ENCODE measurements at regions not wholly inside any gene's neighbourhood (a gene's known extent, or its start where the extent isn't known, plus 50 kb on each side); places are given as distances from the start of the nearest gene placed in this dataset.
"Not testable (repeated sequence)": the region's sequence is repeated elsewhere in the genome, so short reads cannot be mapped to it uniquely, and the experiment has no call there.

DNA sequence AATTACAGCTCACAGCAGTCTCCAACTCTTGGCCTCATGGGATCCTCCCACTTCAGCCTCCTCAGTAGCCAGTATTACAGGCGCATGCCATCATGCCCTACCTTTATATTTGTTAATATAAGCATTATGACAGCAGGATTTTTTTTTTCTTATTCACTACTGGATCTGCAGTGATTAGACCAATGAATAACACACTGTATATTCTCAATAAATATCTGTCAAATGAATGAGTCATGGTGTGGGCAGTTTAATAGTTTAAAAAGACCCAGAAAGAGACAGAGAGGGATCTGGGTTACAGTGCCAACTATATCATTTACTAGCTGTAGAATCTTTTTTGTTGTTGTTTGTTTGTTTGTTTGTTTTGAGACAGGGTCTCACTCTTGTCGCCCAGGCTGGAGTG lies 62.4 kb upstream of the LTBP1 start:
- H3K27me3 ChIP-seq (ENCODE audit: control insufficient read depth, insufficient read depth, low read length): no peaks in the 10 kb centered on the region
- peaks cover 0 to 11% (median 0%) of the 10 kb centered on the region in 3 donors for H3K9me3 ChIP-seq (ENCODE audit: control insufficient read depth in 2 of 3, insufficient read depth in 1 of 3, low read length in 3 of 3)
- DNase-seq: no peak
- no peak overlapping the region for H3K9ac ChIP-seq (ENCODE audit: low read length in 3 of 3)
- TF ChIP-seq, protein P1, sequence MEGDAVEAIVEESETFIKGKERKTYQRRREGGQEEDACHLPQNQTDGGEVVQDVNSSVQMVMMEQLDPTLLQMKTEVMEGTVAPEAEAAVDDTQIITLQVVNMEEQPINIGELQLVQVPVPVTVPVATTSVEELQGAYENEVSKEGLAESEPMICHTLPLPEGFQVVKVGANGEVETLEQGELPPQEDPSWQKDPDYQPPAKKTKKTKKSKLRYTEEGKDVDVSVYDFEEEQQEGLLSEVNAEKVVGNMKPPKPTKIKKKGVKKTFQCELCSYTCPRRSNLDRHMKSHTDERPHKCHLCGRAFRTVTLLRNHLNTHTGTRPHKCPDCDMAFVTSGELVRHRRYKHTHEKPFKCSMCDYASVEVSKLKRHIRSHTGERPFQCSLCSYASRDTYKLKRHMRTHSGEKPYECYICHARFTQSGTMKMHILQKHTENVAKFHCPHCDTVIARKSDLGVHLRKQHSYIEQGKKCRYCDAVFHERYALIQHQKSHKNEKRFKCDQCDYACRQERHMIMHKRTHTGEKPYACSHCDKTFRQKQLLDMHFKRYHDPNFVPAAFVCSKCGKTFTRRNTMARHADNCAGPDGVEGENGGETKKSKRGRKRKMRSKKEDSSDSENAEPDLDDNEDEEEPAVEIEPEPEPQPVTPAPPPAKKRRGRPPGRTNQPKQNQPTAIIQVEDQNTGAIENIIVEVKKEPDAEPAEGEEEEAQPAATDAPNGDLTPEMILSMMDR (IDR thresholded peaks at IDR 0.05; ENCODE audit: borderline replicate concordance, extremely low read depth, insufficient read depth): no peak
- intact Hi-C loops (cut with DNase I): no loop called here
- H3K4me3 ChIP-seq (ENCODE audit: low read length in 3 of 3): no peak overlapping the region
- no peak for FAIRE-seq
- H3K36me3 ChIP-seq (ENCODE audit: control insufficient read depth in 2 of 3, insufficient read depth in 3 of 3, low read length in 3 of 3): no peaks in the 10 kb centered on the region
- no peaks in the 10 kb centered on the region for H3K4me1 ChIP-seq (ENCODE audit: control insufficient read depth in 2 of 3, insufficient read depth in 2 of 3, low read depth in 1 of 3, low read length in 3 of 3)
- no peak overlapping the region for H3K27ac ChIP-seq (ENCODE audit: low read depth in 2 of 2, low read length in 2 of 2)

DNA sequence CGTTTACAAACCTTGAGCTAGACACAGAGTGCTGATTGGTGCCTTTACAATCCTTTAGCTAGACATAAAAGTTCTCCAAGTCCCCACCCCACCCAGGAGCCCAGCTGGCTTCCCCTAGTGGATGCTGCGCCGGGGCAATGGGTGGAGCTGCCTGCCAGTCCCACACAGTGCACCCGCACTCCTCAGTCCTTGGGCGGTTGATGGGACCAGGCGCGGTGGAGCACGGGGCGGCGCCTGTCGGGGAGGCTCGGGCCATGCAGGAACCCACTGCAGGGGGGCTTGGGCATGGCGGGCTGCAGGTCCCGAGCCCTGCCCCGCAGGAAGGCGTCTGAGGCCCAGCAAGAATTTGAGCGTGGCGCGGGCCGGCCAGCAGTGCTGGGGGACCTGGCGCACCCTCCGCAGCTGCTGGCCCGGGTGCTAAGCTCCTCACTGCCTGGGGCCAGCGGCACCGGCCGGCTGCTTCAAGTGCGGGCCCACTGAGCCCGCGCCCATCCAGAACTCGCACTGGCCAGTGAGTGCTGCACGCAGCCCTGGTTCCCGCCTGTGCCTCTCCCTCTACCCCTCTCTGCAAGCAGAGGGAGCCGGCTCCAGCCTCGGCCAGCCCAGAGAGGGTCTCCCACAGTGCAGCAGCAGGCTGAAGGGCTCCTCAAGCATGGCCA lies 60.2 kb upstream of the LTBP1 start:
- H3K9me3 ChIP-seq (ENCODE audit: control insufficient read depth in 2 of 3, insufficient read depth in 1 of 3, low read length in 3 of 3): peaks cover 0 to 11% (median 0%) of the 10 kb centered on the region in 3 donors
- H3K4me1 ChIP-seq (ENCODE audit: control insufficient read depth in 2 of 3, insufficient read depth in 2 of 3, low read depth in 1 of 3, low read length in 3 of 3); H3K27ac ChIP-seq (ENCODE audit: low read depth in 2 of 2, low read length in 2 of 2); H3K36me3 ChIP-seq (ENCODE audit: control insufficient read depth in 2 of 3, insufficient read depth in 3 of 3, low read length in 3 of 3); H3K4me3 ChIP-seq (ENCODE audit: low read length in 3 of 3); DNase-seq; FAIRE-seq; H3K27me3 ChIP-seq (ENCODE audit: control insufficient read depth, insufficient read depth, low read length); intact Hi-C loops (cut with DNase I); H3K9ac ChIP-seq (ENCODE audit: low read length in 3 of 3): not testable (repeated sequence)

DNA sequence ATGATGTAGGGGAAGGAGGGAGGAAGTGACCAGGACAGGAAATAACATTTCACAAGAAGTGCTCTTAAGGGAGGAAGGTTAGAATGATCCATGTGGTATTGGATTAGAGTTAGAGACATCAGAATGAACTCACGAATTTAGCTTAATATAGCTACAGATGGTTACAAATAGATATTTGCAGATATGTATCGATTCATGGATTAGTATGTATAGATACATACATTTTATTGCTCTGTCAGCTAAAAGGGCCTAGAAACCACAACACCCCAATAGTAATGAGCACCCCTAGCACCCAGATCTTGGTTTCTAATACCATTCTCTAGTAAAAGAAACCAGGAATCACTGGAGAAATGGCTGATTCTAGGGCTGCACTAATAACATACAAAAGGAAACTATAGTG lies 59.6 kb upstream of the LTBP1 start:
- Histone ChIP-seq H3K9ac (ENCODE audit: low read length in 3 of 3) (no peak overlapping the region), H3K27me3 (ENCODE audit: control insufficient read depth, insufficient read depth, low read length) (no peaks in the 10 kb centered on the region), H3K4me3 (ENCODE audit: low read length in 3 of 3) (no peak overlapping the region), H3K27ac (ENCODE audit: low read depth in 2 of 2, low read length in 2 of 2) (no peak overlapping the region), H3K36me3 (ENCODE audit: control insufficient read depth in 2 of 3, insufficient read depth in 3 of 3, low read length in 3 of 3) (no peaks in the 10 kb centered on the region), H3K4me1 (ENCODE audit: control insufficient read depth in 2 of 3, insufficient read depth in 2 of 3, low read depth in 1 of 3, low read length in 3 of 3) (no peaks in the 10 kb centered on the region), H3K9me3 (ENCODE audit: control insufficient read depth in 2 of 3, insufficient read depth in 1 of 3, low read length in 3 of 3) (peaks cover 0 to 11% (median 0%) of the 10 kb centered on the region in 3 donors)
- FAIRE-seq (no peak), DNase-seq (no peak)
- intact Hi-C loops (cut with DNase I): no loop called here
- TF ChIP-seq, protein P1 (IDR thresholded peaks at IDR 0.05; ENCODE audit: borderline replicate concordance, extremely low read depth, insufficient read depth): no peak

DNA sequence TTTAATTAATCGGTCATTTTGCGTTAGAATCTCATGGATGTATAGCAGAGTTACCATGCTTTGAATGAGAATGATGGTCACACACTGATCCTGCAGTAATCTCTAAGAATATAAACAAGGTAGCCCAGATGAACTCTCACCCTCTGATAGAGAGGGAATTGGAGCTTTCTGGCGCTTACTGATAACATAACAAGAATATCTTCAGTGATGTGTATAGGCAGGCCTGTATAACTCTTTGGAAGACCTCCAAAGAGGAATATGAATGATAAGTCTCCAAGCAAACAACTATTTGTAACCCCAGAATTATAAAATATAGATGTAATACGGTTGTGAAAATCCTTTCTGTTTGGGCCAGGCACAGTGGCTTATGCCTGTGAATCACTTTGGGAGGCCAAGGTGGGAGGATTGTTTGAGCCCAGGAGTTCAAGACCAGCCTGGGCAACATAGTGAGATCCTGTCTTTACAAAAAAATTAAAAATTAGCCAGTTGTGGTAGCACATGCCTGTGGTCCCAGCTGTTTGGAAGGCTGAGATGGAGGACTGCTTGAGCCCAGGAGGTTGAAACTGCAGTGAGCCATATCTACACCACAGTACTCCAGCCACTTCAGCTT lies 52.5 kb upstream of the LTBP1 start:
- Histone ChIP-seq H3K4me1 (ENCODE audit: control insufficient read depth in 2 of 3, insufficient read depth in 2 of 3, low read depth in 1 of 3, low read length in 3 of 3) (no peaks in the 10 kb centered on the region), H3K4me3 (ENCODE audit: low read length in 3 of 3) (no peak overlapping the region), H3K9ac (ENCODE audit: low read length in 3 of 3) (no peak overlapping the region), H3K27ac (ENCODE audit: low read depth in 2 of 2, low read length in 2 of 2) (no peak overlapping the region), H3K36me3 (ENCODE audit: control insufficient read depth in 2 of 3, insufficient read depth in 3 of 3, low read length in 3 of 3) (no peaks in the 10 kb centered on the region), H3K27me3 (ENCODE audit: control insufficient read depth, insufficient read depth, low read length) (no peaks in the 10 kb centered on the region), H3K9me3 (ENCODE audit: control insufficient read depth in 2 of 3, insufficient read depth in 1 of 3, low read length in 3 of 3) (no peaks in the 10 kb centered on the region)
- FAIRE-seq (no peak), DNase-seq (no peak)
- intact Hi-C loops (cut with DNase I): no loop called here
- TF ChIP-seq, protein P1 (IDR thresholded peaks at IDR 0.05; ENCODE audit: borderline replicate concordance, extremely low read depth, insufficient read depth): no peak
